HAP-1 (cell line): ENCODE measurements at regions not wholly inside any gene's neighbourhood (a gene's known extent, or its start where the extent isn't known, plus 50 kb on each side); places are given as distances from the start of the nearest gene placed in this dataset.
"Not testable (repeated sequence)": the region's sequence is repeated elsewhere in the genome, so short reads cannot be mapped to it uniquely, and the experiment has no call there.

Source experiments
- DNase-seq, 2 experiments: peaks; one replicate each; pipeline ENCODE4 v3.0.0-alpha.2; 2016 to 2020; ENCODE audit warnings: low spot score in 2 of 2
- H3K27me3 ChIP-seq: fragments of 250-450 bp; sonication (Bioruptor Pico); 2 replicates; pipeline ENCODE4 v1.5.1; 2020; ENCODE audit warnings: low read depth, mild to moderate bottlenecking, moderate library complexity
- H3K36me3 ChIP-seq: fragments of 250-450 bp; sonication (Bioruptor Pico); replicated peaks from 2 replicates; pipeline ENCODE4 v1.5.1; 2020; ENCODE audit warnings: mild to moderate bottlenecking
- H3K4me1 ChIP-seq: fragments of 250-450 bp; sonication (Bioruptor Pico); 2 replicates; pipeline ENCODE4 v1.5.1; 2020; ENCODE audit warnings: mild to moderate bottlenecking
- H3K4me3 ChIP-seq: fragments of 250-450 bp; sonication (Bioruptor Pico); 2 replicates; pipeline ENCODE4 v1.5.1; 2020; ENCODE audit warnings: mild to moderate bottlenecking, moderate library complexity
- H3K9me3 ChIP-seq: fragments of 250-450 bp; sonication (Bioruptor Pico); 2 replicates; pipeline ENCODE4 v1.5.1; 2020; ENCODE audit warnings: mild to moderate bottlenecking, moderate library complexity
- in situ Hi-C: fragments of 300-500 bp; cut with MboI; formaldehyde crosslinking; loops from 3 replicates; pipeline ENCODE4 v1.14.3; 2020; ENCODE audit warnings: low sequenced_read_pairs, inconsistent platforms, mixed read lengths

- Histone ChIP-seq H3K4me3 (no peak overlapping the region), H3K4me1 (peaks cover 5% of the 10 kb centered on the region; the same call in 1 of the 2 replicates), H3K27me3 (no peaks in the 10 kb centered on the region), H3K36me3 (no peaks in the 10 kb centered on the region), H3K9me3 (peaks cover 7% of the 10 kb centered on the region; the same call in 1 of the 2 replicates)
- in situ Hi-C loops: no loop called here
- DNase-seq: no peak
Measured at GRCh38 chr12:68984796-68985573, 52.0 kb upstream of the CPM start.

DNA sequence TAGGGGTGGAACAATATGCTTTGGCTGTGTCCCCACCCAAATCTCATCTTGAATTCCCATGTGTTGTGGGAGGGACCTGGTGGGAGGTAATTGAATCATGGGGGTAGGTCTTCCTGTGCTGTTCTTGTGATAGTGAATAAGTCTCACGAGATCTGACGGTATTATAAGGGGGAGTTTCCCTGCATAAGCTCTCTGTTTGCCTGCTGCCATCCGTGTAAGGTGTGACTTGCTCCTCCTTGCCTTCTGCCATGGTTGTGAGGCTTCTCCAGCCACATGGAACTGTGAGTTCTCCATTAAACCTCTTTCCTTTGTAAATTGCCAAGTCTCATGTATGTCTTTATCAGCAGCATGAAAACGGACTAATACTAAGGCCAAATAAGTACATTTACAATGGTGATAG lies 64.6 kb upstream of the CPM start:
- in situ Hi-C loops, H3K27me3 ChIP-seq, DNase-seq, H3K4me3 ChIP-seq, H3K9me3 ChIP-seq, H3K36me3 ChIP-seq, H3K4me1 ChIP-seq: not testable (repeated sequence)

- H3K4me1 ChIP-seq: no peaks in the 10 kb centered on the region
- H3K4me3 ChIP-seq: no peak overlapping the region
- in situ Hi-C loops: no loop called here
- H3K36me3 ChIP-seq: no peaks in the 10 kb centered on the region
- no peak for DNase-seq
- H3K9me3 ChIP-seq: no peaks in the 10 kb centered on the region
- no peaks in the 10 kb centered on the region for H3K27me3 ChIP-seq
Measured at GRCh38 chr12:68998041-68998440, 65.1 kb upstream of the CPM start.

- DNase-seq: no peak
- Histone ChIP-seq H3K27me3 (no peaks in the 10 kb centered on the region), H3K4me3 (no peak overlapping the region), H3K36me3 (no peaks in the 10 kb centered on the region), H3K9me3 (no peaks in the 10 kb centered on the region), H3K4me1 (no peaks in the 10 kb centered on the region)
- in situ Hi-C loops: no loop called here
Measured at GRCh38 chr12:69000074-69000473, 67.1 kb upstream of the CPM start.

DNA sequence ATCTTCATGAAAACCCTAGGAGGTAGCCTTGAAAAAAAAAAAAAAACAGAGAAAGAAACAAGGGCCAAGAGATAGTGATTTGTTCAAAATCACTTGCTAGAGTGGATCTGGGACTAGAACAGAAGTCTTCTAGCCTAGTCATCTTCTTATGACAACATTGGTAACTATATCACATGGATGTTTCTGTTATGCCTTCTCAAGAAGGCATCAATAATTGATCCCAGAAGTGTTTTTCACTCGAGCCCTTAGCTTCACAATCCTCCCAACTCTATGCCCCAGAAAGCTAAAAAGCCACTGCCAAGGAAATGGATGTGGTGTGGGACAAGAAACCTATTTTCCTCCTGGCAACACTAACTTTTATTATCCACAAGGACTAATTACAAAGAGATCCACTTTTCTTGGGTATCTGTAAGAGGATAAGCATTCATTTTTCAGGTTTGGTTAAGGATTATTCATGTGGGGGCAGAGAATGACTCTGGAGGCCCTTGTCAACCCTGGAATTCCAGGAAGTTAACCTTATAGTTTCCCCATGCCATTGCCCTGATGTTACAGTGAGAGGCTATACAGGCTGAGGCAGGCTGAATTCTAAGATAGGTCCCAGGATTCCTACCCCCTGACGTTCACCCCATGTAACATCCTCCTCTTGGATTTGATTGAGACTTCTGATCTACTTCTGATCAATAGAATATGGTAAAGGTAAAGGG lies 67.7 kb upstream of the CPM start:
- H3K27me3 ChIP-seq: no peaks in the 10 kb centered on the region
- H3K9me3 ChIP-seq: no peaks in the 10 kb centered on the region
- H3K36me3 ChIP-seq: no peaks in the 10 kb centered on the region
- no peak for DNase-seq
- H3K4me1 ChIP-seq: no peaks in the 10 kb centered on the region
- H3K4me3 ChIP-seq: no peak overlapping the region
- in situ Hi-C loops: no loop called here

- in situ Hi-C loops: no loop called here
- Histone ChIP-seq H3K36me3 (no peaks in the 10 kb centered on the region), H3K9me3 (no peaks in the 10 kb centered on the region), H3K4me3 (no peak overlapping the region), H3K4me1 (no peaks in the 10 kb centered on the region), H3K27me3 (no peaks in the 10 kb centered on the region)
- DNase-seq: no peak
Measured at GRCh38 chr12:69001251-69001650, 68.3 kb upstream of the CPM start.

DNA sequence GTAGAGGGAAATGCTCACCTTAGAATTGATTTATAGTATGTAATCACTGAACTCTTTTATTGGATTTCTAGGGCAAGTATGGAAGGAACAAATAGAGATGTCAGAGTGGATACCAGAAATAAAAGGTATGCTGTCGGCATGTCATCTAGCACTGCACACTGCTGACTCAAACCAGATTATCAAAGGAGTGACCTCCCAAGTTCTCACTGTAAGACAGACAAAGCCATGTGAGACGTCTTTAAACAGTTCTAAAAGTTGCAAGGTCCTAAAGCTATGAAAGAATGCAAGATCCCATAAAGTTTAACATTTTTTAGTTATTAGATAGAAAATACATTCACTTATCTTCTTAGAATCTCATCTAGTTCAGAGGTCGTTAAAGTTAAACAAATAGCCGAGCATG lies 70.0 kb upstream of the CPM start:
- Histone ChIP-seq H3K27me3 (no peaks in the 10 kb centered on the region), H3K36me3 (no peaks in the 10 kb centered on the region), H3K4me1 (peaks cover 14% of the 10 kb centered on the region), H3K9me3 (no peaks in the 10 kb centered on the region), H3K4me3 (no peak overlapping the region)
- DNase-seq: no peak
- in situ Hi-C loops: no loop called here

DNA sequence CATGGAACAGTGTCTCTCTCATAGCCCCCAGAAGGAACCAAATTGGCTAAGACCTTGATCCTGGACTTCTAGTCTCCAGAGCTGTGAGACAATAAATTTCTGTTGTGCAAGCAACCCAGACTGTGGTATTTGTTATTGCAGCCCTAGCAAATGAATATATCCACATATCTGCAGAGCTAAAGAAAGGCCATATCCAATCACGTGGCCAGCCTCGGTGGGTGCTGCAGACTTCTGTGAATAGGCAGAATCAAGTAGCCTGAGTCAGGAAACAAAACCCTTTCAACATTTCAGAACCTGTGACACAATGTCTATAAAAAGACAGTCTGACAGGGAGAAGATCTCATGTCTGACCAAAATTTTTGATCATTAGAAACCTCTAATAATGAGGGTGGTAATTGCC lies 71.0 kb upstream of the CPM start:
- in situ Hi-C loops: no loop called here
- H3K4me1 ChIP-seq: peaks cover 16% of the 10 kb centered on the region

DNA sequence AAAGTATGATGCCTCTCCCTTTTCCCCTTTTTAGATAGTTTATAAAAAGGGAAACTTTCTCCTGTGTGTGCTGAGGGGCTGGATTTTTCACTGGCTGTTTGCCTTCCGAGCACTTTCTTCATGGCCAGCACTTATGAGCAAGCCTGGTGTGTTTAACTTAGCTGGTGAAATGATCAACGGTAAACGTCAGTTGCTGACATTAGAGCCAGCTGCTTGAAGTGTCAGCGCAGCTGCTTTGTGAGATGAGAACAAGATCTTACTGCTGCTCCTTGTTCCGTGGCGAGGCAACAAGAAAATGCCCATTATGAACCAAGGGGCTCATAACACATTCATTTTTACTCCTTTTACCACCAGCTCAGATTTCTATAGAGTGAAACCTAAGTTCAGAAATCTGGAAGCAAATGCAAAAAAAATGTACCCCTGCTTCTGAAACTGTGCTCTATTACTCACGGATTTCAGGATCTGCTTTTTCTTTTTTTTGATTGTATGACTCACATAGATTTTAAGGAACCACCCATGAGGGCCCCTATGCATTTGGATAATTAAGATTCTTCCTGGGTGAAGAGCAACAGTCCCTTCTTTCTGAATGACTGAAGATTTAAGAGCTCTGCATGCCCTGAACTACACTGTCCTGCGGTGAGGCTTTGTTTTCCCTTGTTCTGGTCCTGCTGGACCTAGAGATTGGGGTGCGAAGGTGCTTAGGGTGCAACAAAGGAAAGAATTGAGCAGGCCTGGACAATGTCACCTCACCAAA lies 74.3 kb upstream of the CPM start:
- no peak overlapping the region for H3K4me3 ChIP-seq
- no peak for DNase-seq

More for the DNA sequence above, 71.0 kb upstream of the CPM start:
- no peaks in the 10 kb centered on the region for H3K9me3 ChIP-seq
- no peaks in the 10 kb centered on the region for H3K36me3 ChIP-seq
- no peak overlapping the region for H3K4me3 ChIP-seq
- no peak for DNase-seq
- H3K27me3 ChIP-seq: no peaks in the 10 kb centered on the region

DNA sequence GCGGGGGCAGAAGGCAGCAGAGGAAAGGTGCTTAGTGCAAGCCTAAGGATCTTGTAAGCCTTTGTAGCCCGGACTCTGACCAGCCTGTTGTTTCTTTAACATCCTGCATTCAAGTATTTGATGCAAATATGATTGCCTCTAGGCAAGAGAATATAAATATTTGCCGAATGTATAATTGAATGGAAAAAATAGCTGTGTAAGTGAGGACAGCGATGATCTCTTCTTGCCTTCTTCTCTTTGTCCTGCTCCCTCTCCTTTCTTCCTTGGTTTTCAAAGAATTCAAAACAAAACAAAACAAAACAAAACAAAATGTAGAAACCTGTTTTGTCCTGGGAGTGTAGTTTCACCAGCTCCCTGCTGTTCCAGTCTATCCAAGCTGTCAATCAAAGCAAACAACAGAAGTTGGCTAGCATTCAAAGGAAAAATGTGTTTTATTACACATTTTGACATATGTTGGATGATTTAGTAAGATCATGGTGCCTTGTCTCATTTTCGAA lies 74.9 kb upstream of the CPM start:
- Histone ChIP-seq H3K4me1 (peaks cover 16% of the 10 kb centered on the region), H3K9me3 (no peaks in the 10 kb centered on the region), H3K4me3 (no peak overlapping the region), H3K36me3 (no peaks in the 10 kb centered on the region), H3K27me3 (no peaks in the 10 kb centered on the region)
- peak; percentile 27 to 32 for DNase-seq
- in situ Hi-C loops: no loop called here

More for the DNA sequence above, 74.3 kb upstream of the CPM start:
- H3K36me3 ChIP-seq: no peaks in the 10 kb centered on the region
- H3K4me1 ChIP-seq: peaks cover 16% of the 10 kb centered on the region
- no peaks in the 10 kb centered on the region for H3K9me3 ChIP-seq
- H3K27me3 ChIP-seq: no peaks in the 10 kb centered on the region
- in situ Hi-C loops: no loop called here

- in situ Hi-C loops: no loop called here
- no peak for DNase-seq
- no peaks in the 10 kb centered on the region for H3K9me3 ChIP-seq
- no peaks in the 10 kb centered on the region for H3K27me3 ChIP-seq
- H3K4me3 ChIP-seq: no peak overlapping the region
- no peaks in the 10 kb centered on the region for H3K36me3 ChIP-seq
- peaks cover 16% of the 10 kb centered on the region for H3K4me1 ChIP-seq
Measured at GRCh38 chr12:69008520-69008919, 75.5 kb upstream of the CPM start.

- no peak for DNase-seq
- H3K4me3 ChIP-seq: no peak overlapping the region
- in situ Hi-C loops: no loop called here
- no peaks in the 10 kb centered on the region for H3K4me1 ChIP-seq
- no peaks in the 10 kb centered on the region for H3K36me3 ChIP-seq
- H3K27me3 ChIP-seq: no peaks in the 10 kb centered on the region
- no peaks in the 10 kb centered on the region for H3K9me3 ChIP-seq
Measured at GRCh38 chr12:69014047-69014446, 81.1 kb upstream of the CPM start.

- Histone ChIP-seq H3K4me1 (no peaks in the 10 kb centered on the region), H3K36me3 (no peaks in the 10 kb centered on the region), H3K9me3 (no peaks in the 10 kb centered on the region), H3K27me3 (no peaks in the 10 kb centered on the region), H3K4me3 (no peak overlapping the region)
- no peak for DNase-seq
- in situ Hi-C loops: no loop called here
Measured at GRCh38 chr12:69015017-69015416, 82.0 kb upstream of the CPM start.

GRCh38 chr12:69015831-69016230 lies 82.9 kb upstream of the CPM start:
- Histone ChIP-seq H3K4me1 (no peaks in the 10 kb centered on the region), H3K27me3 (no peaks in the 10 kb centered on the region), H3K36me3 (no peaks in the 10 kb centered on the region), H3K9me3 (no peaks in the 10 kb centered on the region), H3K4me3 (no peak overlapping the region)
- in situ Hi-C loops: no loop called here
- DNase-seq: no peak
